Loucy (cell line): ENCODE measurements at regions not wholly inside any gene's neighbourhood (a gene's known extent, or its start where the extent isn't known, plus 50 kb on each side); places are given as distances from the start of the nearest gene placed in this dataset.

Experiments used
- EZH2phosphoT487 ChIP-seq: fragments of 200-600 bp; IDR thresholded peaks from 2 replicates; pipeline ENCODE4 v1.6.1; 2018; ENCODE audit warnings: antibody characterized with exemption, mild to moderate bottlenecking, moderate library complexity, borderline replicate concordance
- TF ChIP-seq, protein P1 (sequence below): fragments of 200-600 bp; sonication (generic); conservative IDR thresholded peaks from 2 replicates; pipeline ENCODE4 v1.5.1; 2014; ENCODE audit warnings: mild to moderate bottlenecking, antibody characterized with exemption, low read length

DNA sequence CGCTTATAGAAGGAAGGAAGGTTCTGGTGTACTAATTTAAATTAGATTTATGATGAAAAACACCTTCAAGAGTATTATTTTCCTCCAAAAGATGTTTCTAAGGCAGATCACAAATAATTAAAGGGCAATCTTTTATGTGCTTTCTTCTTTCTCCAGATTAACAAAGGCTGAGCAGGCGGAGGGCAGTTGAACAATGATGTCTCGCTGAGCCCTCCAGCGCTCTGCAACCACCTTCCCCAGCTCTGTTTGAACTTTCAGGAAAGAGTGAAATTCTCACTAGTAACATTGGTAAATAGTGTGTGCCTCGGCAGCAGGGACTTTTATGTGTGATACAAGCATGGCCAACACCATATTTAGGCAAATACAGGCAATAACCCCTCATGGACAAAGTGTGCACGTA, 379.1 kb upstream of the MKI67 start:
- TF ChIP-seq, protein P1, sequence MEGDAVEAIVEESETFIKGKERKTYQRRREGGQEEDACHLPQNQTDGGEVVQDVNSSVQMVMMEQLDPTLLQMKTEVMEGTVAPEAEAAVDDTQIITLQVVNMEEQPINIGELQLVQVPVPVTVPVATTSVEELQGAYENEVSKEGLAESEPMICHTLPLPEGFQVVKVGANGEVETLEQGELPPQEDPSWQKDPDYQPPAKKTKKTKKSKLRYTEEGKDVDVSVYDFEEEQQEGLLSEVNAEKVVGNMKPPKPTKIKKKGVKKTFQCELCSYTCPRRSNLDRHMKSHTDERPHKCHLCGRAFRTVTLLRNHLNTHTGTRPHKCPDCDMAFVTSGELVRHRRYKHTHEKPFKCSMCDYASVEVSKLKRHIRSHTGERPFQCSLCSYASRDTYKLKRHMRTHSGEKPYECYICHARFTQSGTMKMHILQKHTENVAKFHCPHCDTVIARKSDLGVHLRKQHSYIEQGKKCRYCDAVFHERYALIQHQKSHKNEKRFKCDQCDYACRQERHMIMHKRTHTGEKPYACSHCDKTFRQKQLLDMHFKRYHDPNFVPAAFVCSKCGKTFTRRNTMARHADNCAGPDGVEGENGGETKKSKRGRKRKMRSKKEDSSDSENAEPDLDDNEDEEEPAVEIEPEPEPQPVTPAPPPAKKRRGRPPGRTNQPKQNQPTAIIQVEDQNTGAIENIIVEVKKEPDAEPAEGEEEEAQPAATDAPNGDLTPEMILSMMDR, result no peak
- no peak for TF ChIP-seq EZH2phosphoT487
